ENCODE measurements at regions not wholly inside any gene's neighbourhood (a gene's known extent, or its start where the extent isn't known, plus 50 kb on each side); places are given as distances from the start of the nearest gene placed in this dataset.

- no peak overlapping the region for H3K4me3 ChIP-seq (ENCODE audit: low read depth, low read length)
- CTCF ChIA-PET = interaction anchor here (1.7 kb wide), 1 partner anchor 9 kb away, joined by 7 read pairs; no protein-coding TSS in a partner anchor
Measured at GRCh38 chr13:99648066-99648665, 146.9 kb downstream of the TM9SF2 start.

GRCh38 chr13:99647596-99647985, 146.3 kb downstream of the TM9SF2 start:
- no peak for DNase-seq (ENCODE audit: low read depth, low spot score)
- TF ChIP-seq CTCF (IDR thresholded peaks at IDR 0.05; ENCODE audit: low read depth, low read length) = no peak
- ChIA-PET CTCF (no interaction called here), POLR2A (no interaction called here)
- Histone ChIP-seq H3K27ac (ENCODE audit: low read depth, low read length) (no peak overlapping the region), H3K27me3 (ENCODE audit: control insufficient read depth, insufficient read depth, low read length) (peaks cover 9% of the 10 kb centered on the region), H3K4me3 (ENCODE audit: low read depth, low read length) (no peak overlapping the region), H3K9me3 (ENCODE audit: control insufficient read depth, insufficient read depth, low read length) (no peaks in the 10 kb centered on the region)

More at GRCh38 chr13:99648066-99648665, 146.9 kb downstream of the TM9SF2 start:
- no peak overlapping the region for H3K27ac ChIP-seq (ENCODE audit: low read depth, low read length)
- no peak for DNase-seq (ENCODE audit: low read depth, low spot score)
- POLR2A ChIA-PET = no interaction called here
- no peaks in the 10 kb centered on the region for H3K9me3 ChIP-seq (ENCODE audit: control insufficient read depth, insufficient read depth, low read length)
- no peak for TF ChIP-seq CTCF (IDR thresholded peaks at IDR 0.05; ENCODE audit: low read depth, low read length)
- peaks cover 12% of the 10 kb centered on the region for H3K27me3 ChIP-seq (ENCODE audit: control insufficient read depth, insufficient read depth, low read length)

- Histone ChIP-seq H3K27ac (ENCODE audit: low read depth, low read length) (no peak overlapping the region), H3K9me3 (ENCODE audit: control insufficient read depth, insufficient read depth, low read length) (no peaks in the 10 kb centered on the region), H3K27me3 (ENCODE audit: control insufficient read depth, insufficient read depth, low read length) (peaks cover 5% of the 10 kb centered on the region), H3K4me3 (ENCODE audit: low read depth, low read length) (no peak overlapping the region)
- TF ChIP-seq CTCF (IDR thresholded peaks at IDR 0.05; ENCODE audit: low read depth, low read length) = no peak
- ChIA-PET POLR2A (no interaction called here), CTCF (interaction anchor here (0.6 to 1.1 kb wide), 3 partner anchors 9 to 382 kb away, joined by 3 to 4 read pairs (median 3); no protein-coding TSS in a partner anchor)
- DNase-seq (ENCODE audit: low read depth, low spot score) = no peak
Measured at GRCh38 chr13:99646866-99647595, 145.8 kb downstream of the TM9SF2 start.

- Histone ChIP-seq H3K27me3 (ENCODE audit: control insufficient read depth, insufficient read depth, low read length) (peaks cover 5% of the 10 kb centered on the region), H3K4me3 (ENCODE audit: low read depth, low read length) (no peak overlapping the region), H3K9me3 (ENCODE audit: control insufficient read depth, insufficient read depth, low read length) (no peaks in the 10 kb centered on the region), H3K27ac (ENCODE audit: low read depth, low read length) (no peak overlapping the region)
- ChIA-PET POLR2A (no interaction called here), CTCF (no interaction called here)
- no peak for DNase-seq (ENCODE audit: low read depth, low spot score)
- TF ChIP-seq CTCF (IDR thresholded peaks at IDR 0.05; ENCODE audit: low read depth, low read length) = no peak
Measured at GRCh38 chr13:99642841-99643240, 141.6 kb downstream of the TM9SF2 start.

- H3K9me3 ChIP-seq (ENCODE audit: control insufficient read depth, insufficient read depth, low read length) = no peaks in the 10 kb centered on the region
- ChIA-PET CTCF (no interaction called here), POLR2A (no interaction called here)
- peaks cover 2% of the 10 kb centered on the region for H3K27me3 ChIP-seq (ENCODE audit: control insufficient read depth, insufficient read depth, low read length)
- no peak overlapping the region for H3K4me3 ChIP-seq (ENCODE audit: low read depth, low read length)
- DNase-seq (ENCODE audit: low read depth, low spot score) = no peak
- H3K27ac ChIP-seq (ENCODE audit: low read depth, low read length) = no peak overlapping the region
- TF ChIP-seq CTCF (IDR thresholded peaks at IDR 0.05; ENCODE audit: low read depth, low read length) = no peak
Measured at GRCh38 chr13:99642006-99642405, 140.7 kb downstream of the TM9SF2 start.
